Right lobe of liver (tissue), 4 donors: ENCODE measurements at regions not wholly inside any gene's neighbourhood (a gene's known extent, or its start where the extent isn't known, plus 50 kb on each side); places are given as distances from the start of the nearest gene placed in this dataset.

ENCODE experiments used
- CTCF ChIP-seq, 4 donors: fragments of 200-600 bp in 3 of 4; fragments of 450-650 bp in 1 of 4; IDR thresholded peaks; one replicate each; pipeline versions ENCODE4 v1.5.1 to v1.8.0; 2016 to 2022; ENCODE audit warnings: antibody characterized with exemption in 4 of 4, mild to moderate bottlenecking in 2 of 4
- POLR2A ChIP-seq: fragments of 450-650 bp; IDR thresholded peaks from one replicate; pipeline ENCODE4 v1.6.1; 2017; ENCODE audit warnings: antibody characterized with exemption, mild to moderate bottlenecking
- donor health status: DM: no; HTN: no; CAD: no.
- donor health status: DM: no; HTN: no; CAD: no.
- donor health status: DM: no; HTN: yes; CAD: no.

GRCh38 chr15:66638377-66638776 lies 63.7 kb upstream of the SMAD6 start:
- TF ChIP-seq CTCF (IDR thresholded peaks at IDR 0.05): no peak
- TF ChIP-seq POLR2A: no peak
